ENCODE measurements at regions not wholly inside any gene's neighbourhood (a gene's known extent, or its start where the extent isn't known, plus 50 kb on each side); places are given as distances from the start of the nearest gene placed in this dataset.

DNA sequence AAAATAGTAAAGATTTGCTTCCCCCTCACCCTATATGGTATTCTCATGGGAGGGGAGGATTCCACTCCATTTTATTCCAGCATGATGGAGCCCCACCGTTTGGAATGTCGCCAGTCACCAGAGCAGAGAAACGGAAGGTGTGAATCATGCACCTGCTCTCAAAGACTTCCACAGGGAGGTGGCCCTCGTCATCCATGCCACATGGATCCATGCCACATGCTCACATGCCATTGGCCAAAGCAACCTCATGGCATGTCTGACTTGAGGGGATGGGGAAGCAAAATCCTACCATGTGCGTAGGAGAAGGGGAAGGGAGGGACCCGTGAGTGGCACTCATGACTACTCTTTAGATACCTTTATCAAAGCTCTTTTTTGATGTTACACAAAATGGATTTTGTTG is 256.0 kb downstream of the SKAP2 start:
- TF ChIP-seq, protein P1, sequence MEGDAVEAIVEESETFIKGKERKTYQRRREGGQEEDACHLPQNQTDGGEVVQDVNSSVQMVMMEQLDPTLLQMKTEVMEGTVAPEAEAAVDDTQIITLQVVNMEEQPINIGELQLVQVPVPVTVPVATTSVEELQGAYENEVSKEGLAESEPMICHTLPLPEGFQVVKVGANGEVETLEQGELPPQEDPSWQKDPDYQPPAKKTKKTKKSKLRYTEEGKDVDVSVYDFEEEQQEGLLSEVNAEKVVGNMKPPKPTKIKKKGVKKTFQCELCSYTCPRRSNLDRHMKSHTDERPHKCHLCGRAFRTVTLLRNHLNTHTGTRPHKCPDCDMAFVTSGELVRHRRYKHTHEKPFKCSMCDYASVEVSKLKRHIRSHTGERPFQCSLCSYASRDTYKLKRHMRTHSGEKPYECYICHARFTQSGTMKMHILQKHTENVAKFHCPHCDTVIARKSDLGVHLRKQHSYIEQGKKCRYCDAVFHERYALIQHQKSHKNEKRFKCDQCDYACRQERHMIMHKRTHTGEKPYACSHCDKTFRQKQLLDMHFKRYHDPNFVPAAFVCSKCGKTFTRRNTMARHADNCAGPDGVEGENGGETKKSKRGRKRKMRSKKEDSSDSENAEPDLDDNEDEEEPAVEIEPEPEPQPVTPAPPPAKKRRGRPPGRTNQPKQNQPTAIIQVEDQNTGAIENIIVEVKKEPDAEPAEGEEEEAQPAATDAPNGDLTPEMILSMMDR (conservative IDR thresholded peaks at IDR 0.05; ENCODE audit: low read depth, low read length): no peak
- TF ChIP-seq EZH2 (IDR thresholded peaks at IDR 0.05; ENCODE audit: low read length, unreplicated experiment) (no peak), EZH2phosphoT487 (IDR thresholded peaks at IDR 0.05; ENCODE audit: borderline replicate concordance, low read length) (no peak)

All from PC-3 (cell line).